ENCODE measurements at regions not wholly inside any gene's neighbourhood (a gene's known extent, or its start where the extent isn't known, plus 50 kb on each side); places are given as distances from the start of the nearest gene placed in this dataset.
"Not testable (repeated sequence)": the region's sequence is repeated elsewhere in the genome, so short reads cannot be mapped to it uniquely, and the experiment has no call there.

GRCh38 chr2:235399895-235400294, 93.9 kb upstream of the AGAP1 start:
- DNase-seq (ENCODE audit: low read depth), result no peak

GRCh38 chr2:235402422-235402821, 91.4 kb upstream of the AGAP1 start:
- no peak for DNase-seq (ENCODE audit: low read depth)

- no peak for DNase-seq (ENCODE audit: low read depth)
These were observed 88.1 kb upstream of the AGAP1 start for GRCh38 chr2:235405612-235406361.

GRCh38 chr2:235406430-235406829, 87.4 kb upstream of the AGAP1 start:
- no peak for DNase-seq (ENCODE audit: low read depth)

GRCh38 chr2:235411905-235412485, 81.8 kb upstream of the AGAP1 start:
- no peak for DNase-seq (ENCODE audit: low read depth)

GRCh38 chr2:235413064-235413463, 80.8 kb upstream of the AGAP1 start:
- DNase-seq (ENCODE audit: low read depth), result no peak

- no peak for DNase-seq (ENCODE audit: low read depth)
These were observed 79.4 kb upstream of the AGAP1 start for GRCh38 chr2:235414422-235414821.

GRCh38 chr2:235416858-235417499, 76.9 kb upstream of the AGAP1 start:
- no peak for DNase-seq (ENCODE audit: low read depth)

GRCh38 chr2:235418918-235419317, 74.9 kb upstream of the AGAP1 start:
- DNase-seq (ENCODE audit: low read depth), result no peak

- DNase-seq (ENCODE audit: low read depth), result no peak
These were observed 73.8 kb upstream of the AGAP1 start for GRCh38 chr2:235419996-235420395.

GRCh38 chr2:235421618-235422017, 72.2 kb upstream of the AGAP1 start:
- no peak for DNase-seq (ENCODE audit: low read depth)

- no peak for DNase-seq (ENCODE audit: low read depth)
These were observed 63.3 kb upstream of the AGAP1 start for GRCh38 chr2:235430366-235431083.

- DNase-seq (ENCODE audit: low read depth), result no peak
These were observed 60.9 kb upstream of the AGAP1 start for GRCh38 chr2:235432741-235433520.

GRCh38 chr2:235433860-235434259, 60.0 kb upstream of the AGAP1 start:
- DNase-seq (ENCODE audit: low read depth), result no peak

- DNase-seq (ENCODE audit: low read depth), result no peak
These were observed 53.7 kb upstream of the AGAP1 start for GRCh38 chr2:235439959-235440662.

- not testable (repeated sequence) for DNase-seq (ENCODE audit: low read depth)
These were observed 50.3 kb upstream of the AGAP1 start for GRCh38 chr2:235443580-235443979.
